ENCODE measurements at regions not wholly inside any gene's neighbourhood (a gene's known extent, or its start where the extent isn't known, plus 50 kb on each side); places are given as distances from the start of the nearest gene placed in this dataset.

GRCh38 chr4:12053556-12053955 lies 624.9 kb upstream of the HS3ST1 start:
- no peak overlapping the region for H3K4me3 ChIP-seq (ENCODE audit: low read depth, low read length)
- TF ChIP-seq CTCF (IDR thresholded peaks at IDR 0.05; ENCODE audit: borderline replicate concordance, insufficient read depth, low read depth, low read length) = no peak

DNA sequence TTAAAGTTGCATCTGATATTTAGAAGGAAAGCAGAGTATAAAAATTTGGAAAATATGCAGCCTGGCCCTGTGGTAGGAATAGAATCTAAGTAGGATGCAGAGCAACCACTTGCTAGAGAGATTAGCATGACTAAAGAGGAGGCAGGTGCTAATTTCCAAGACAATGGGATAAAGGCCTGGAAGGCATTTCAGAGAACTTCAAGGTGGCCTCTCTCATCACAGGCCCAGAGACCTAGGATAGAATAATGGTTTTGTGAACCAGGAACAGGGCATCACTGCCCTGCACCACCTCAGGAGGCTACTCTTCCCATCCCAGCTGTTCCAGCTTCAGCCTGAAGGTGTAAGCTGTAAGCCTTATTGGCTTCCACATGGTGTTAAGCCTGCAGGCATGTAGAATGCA lies 621.7 kb upstream of the HS3ST1 start:
- no peak overlapping the region for H3K4me3 ChIP-seq (ENCODE audit: low read depth, low read length)
- TF ChIP-seq CTCF (IDR thresholded peaks at IDR 0.05; ENCODE audit: borderline replicate concordance, insufficient read depth, low read depth, low read length) = no peak

- H3K4me3 ChIP-seq (ENCODE audit: low read depth, low read length) = no peak overlapping the region
- TF ChIP-seq CTCF (IDR thresholded peaks at IDR 0.05; ENCODE audit: borderline replicate concordance, insufficient read depth, low read depth, low read length) = no peak
Observed at GRCh38 chr4:12042818-12043217, 614.1 kb upstream of the HS3ST1 start.

- no peak overlapping the region for H3K4me3 ChIP-seq (ENCODE audit: low read depth, low read length)
- no peak for TF ChIP-seq CTCF (IDR thresholded peaks at IDR 0.05; ENCODE audit: borderline replicate concordance, insufficient read depth, low read depth, low read length)
Observed at GRCh38 chr4:12041828-12042227, 613.1 kb upstream of the HS3ST1 start.

DNA sequence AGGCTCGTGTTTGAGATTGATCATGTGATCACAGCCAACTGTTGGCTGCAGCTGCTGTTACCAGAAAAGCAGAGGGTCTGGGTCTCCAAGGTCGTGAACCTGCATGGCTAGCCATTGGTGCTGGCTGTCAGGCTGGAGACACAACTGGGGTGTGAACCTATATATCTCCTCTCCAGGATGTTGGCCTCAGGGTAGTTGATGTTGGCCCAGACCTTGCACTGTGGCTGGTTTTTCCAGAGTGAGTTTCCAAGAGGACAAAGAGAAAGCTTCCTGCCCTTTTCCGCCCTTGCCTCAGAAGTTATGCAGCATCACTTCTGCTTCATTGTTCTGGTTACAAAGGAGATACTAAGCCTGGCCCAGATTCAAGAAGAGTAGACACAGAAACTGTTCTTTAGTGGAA lies 607.8 kb upstream of the HS3ST1 start:
- H3K4me3 ChIP-seq (ENCODE audit: low read depth, low read length) = no peak overlapping the region
- TF ChIP-seq CTCF (IDR thresholded peaks at IDR 0.05; ENCODE audit: borderline replicate concordance, insufficient read depth, low read depth, low read length) = no peak

GRCh38 chr4:12028258-12028657 lies 599.6 kb upstream of the HS3ST1 start:
- TF ChIP-seq CTCF (IDR thresholded peaks at IDR 0.05; ENCODE audit: borderline replicate concordance, insufficient read depth, low read depth, low read length) = no peak
- H3K4me3 ChIP-seq (ENCODE audit: low read depth, low read length) = no peak overlapping the region

DNA sequence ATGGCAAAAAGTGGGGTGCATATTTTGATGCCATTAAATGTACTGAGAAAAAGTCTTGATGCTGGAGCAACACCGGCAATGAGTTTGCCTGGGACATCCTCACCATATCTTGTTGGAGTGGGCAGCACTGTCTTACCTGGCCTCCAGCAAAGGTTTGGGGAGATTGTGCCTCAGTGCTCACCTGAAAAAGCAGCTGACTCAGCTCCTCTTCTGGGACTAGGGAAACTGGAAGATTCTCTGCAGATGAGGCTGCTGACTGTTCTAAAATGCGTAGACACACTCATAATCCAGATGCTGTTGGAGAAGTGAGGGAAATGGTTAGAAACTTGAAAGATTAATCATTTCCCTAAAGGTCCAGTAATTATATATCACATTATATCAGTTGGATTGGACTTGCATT lies 593.7 kb upstream of the HS3ST1 start:
- TF ChIP-seq CTCF (IDR thresholded peaks at IDR 0.05; ENCODE audit: borderline replicate concordance, insufficient read depth, low read depth, low read length) = no peak
- no peak overlapping the region for H3K4me3 ChIP-seq (ENCODE audit: low read depth, low read length)

Measured in GM12875 (cell line).